Activated T-helper 2 cell treated with anti-CD3 and anti-CD28 coated beads, Interferon-gamma antibody, Interleukin-2, Interleukin-4, amounts not matched to agents 10 μg/mL and 5 μg/mL and 100 μg/mL, durations not matched to agents 14 hours and 24 hours and 36 hours (primary cell): ENCODE measurements at regions not wholly inside any gene's neighbourhood (a gene's known extent, or its start where the extent isn't known, plus 50 kb on each side); places are given as distances from the start of the nearest gene placed in this dataset.
"Not testable (repeated sequence)": the region's sequence is repeated elsewhere in the genome, so short reads cannot be mapped to it uniquely, and the experiment has no call there.

Source experiments
- DNase-seq: peaks from one replicate; pipeline ENCODE4 v3.0.0; 2021; ENCODE audit warnings: low spot score
- H3K27ac Mint-ChIP-seq: one replicate; pipeline ENCODE4 v1.8.0; 2021; ENCODE audit warnings: mixed read lengths
- H3K27me3 Mint-ChIP-seq: one replicate; pipeline ENCODE4 v1.8.0; 2021; ENCODE audit warnings: low read depth, mixed read lengths
- H3K36me3 Mint-ChIP-seq: one replicate; pipeline ENCODE4 v1.8.0; 2021; ENCODE audit warnings: low read depth, mixed read lengths
- H3K4me1 Mint-ChIP-seq: one replicate; pipeline ENCODE4 v1.8.0; 2021; ENCODE audit warnings: low read depth, mixed read lengths
- H3K4me3 Mint-ChIP-seq: one replicate; pipeline ENCODE4 v1.8.0; 2021; ENCODE audit warnings: low read depth, mild to moderate bottlenecking, moderate library complexity, mixed read lengths
- H3K9me3 Mint-ChIP-seq: one replicate; pipeline ENCODE4 v1.8.0; 2021; ENCODE audit warnings: mixed read lengths
- intact Hi-C: fragments of 100-400 bp; cut with micrococcal nuclease; formaldehyde crosslinking; loops from one replicate; pipeline ENCODE4 v1.15.1; 2023

GRCh38 chr10:90119631-90120280 is 418.4 kb downstream of the KIF20B start:
- intact Hi-C loops, H3K36me3 Mint-ChIP-seq, H3K4me3 Mint-ChIP-seq, DNase-seq, H3K27me3 Mint-ChIP-seq, H3K27ac Mint-ChIP-seq, H3K4me1 Mint-ChIP-seq, H3K9me3 Mint-ChIP-seq: not testable (repeated sequence)

DNA sequence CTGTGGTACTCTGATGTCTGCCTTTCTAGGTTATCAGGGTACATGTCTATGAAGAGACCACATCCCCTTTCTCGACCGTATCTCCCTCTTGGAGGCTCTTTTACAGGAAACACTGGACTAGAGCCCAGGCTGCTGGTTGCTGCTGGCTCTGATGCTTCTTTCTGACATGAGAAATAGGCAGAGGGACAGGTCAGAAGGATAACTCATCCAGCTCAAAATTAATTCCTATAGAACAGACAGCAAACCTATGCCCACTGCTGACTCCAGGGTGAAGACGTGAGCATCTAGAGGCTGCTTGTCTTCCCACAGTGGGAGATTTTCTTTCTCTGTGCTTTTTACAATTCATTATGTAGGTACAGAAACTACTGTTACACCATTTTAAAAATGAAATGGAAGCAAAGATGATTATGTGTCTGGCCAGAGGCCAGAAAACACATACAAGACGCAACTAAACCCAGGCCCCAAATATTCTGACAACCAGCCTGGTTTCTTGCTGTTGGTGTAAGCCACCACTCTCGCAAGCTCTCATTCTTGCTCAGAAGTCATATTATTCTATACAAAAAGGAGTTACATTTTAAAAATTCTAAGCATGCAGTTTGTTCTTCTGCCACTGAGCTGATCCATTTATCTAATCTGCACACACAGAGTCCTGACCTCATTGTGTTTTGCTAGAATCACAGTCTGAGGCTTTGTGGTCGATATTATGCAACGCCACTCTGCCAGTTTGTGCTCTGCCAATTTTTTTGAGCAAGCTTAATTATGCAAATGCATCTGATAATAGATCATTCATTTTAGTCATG is 424.3 kb downstream of the KIF20B start:
- intact Hi-C loops: no loop called here
- no peaks in the 10 kb centered on the region for H3K36me3 Mint-ChIP-seq
- no peak overlapping the region for H3K4me3 Mint-ChIP-seq
- H3K27ac Mint-ChIP-seq: no peak overlapping the region
- no peak for DNase-seq
- no peaks in the 10 kb centered on the region for H3K27me3 Mint-ChIP-seq
- no peaks in the 10 kb centered on the region for H3K9me3 Mint-ChIP-seq
- no peaks in the 10 kb centered on the region for H3K4me1 Mint-ChIP-seq

DNA sequence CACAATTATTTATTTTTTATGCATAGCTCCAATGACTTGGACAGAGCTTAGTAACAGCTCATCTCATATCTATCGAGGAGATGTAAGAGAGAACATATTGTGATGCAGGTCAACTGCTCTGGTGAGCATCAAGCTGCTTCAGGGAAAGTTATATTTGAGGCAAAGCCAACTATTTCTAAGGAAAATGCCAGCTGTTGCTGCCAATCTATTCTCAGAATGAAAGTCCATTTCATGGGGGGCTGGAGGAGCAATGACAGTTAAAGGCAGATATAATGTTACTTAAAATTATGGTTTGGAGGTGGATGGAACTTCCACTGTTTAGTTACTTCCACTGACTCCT is 424.8 kb downstream of the KIF20B start:
- DNase-seq: no peak
- peaks cover under 1% of the 10 kb centered on the region for H3K9me3 Mint-ChIP-seq
- H3K4me3 Mint-ChIP-seq: no peak overlapping the region
- no peak overlapping the region for H3K27ac Mint-ChIP-seq
- H3K4me1 Mint-ChIP-seq: no peaks in the 10 kb centered on the region
- intact Hi-C loops: no loop called here
- no peaks in the 10 kb centered on the region for H3K36me3 Mint-ChIP-seq
- H3K27me3 Mint-ChIP-seq: no peaks in the 10 kb centered on the region

- H3K4me3 Mint-ChIP-seq: no peak overlapping the region
- H3K9me3 Mint-ChIP-seq: peaks cover 17% of the 10 kb centered on the region
- DNase-seq: no peak
- H3K36me3 Mint-ChIP-seq: no peaks in the 10 kb centered on the region
- H3K27ac Mint-ChIP-seq: no peak overlapping the region
- intact Hi-C loops: no loop called here
- no peaks in the 10 kb centered on the region for H3K27me3 Mint-ChIP-seq
- no peaks in the 10 kb centered on the region for H3K4me1 Mint-ChIP-seq
Measured at GRCh38 chr10:90130321-90131086, 429.1 kb downstream of the KIF20B start.

- intact Hi-C loops: no loop called here
- H3K9me3 Mint-ChIP-seq: peaks cover 44% of the 10 kb centered on the region
Measured at GRCh38 chr10:90133606-90134005, 432.2 kb downstream of the KIF20B start.

DNA sequence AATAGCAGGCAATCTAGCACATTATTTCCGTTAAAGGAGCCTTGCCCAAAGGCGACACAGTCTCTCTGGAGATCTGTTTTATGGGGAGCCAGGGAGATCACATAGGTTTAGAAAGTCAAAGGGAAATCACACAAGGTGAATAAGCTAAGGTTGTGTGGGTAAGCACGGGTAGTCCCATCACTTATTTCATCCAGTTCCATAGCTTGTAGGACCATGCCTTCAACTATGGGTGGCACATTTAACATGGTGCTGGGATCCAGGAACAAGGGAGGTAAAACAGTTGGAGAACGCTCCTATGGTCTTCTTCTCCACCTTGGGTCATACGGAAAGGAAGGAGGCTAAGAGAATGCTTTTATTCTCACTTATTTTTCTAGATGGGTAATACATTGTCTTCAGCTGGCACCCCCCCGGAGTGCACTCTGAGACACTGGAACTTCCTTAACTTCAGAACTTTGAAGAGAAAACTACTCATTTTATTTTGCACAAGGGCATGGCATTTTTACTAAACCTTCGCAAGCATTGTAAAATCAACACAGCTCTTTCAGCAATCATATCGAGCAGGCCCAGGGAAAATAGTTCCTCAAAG is 435.4 kb downstream of the KIF20B start:
- no peak for DNase-seq
- Mint-ChIP-seq H3K27me3 (no peaks in the 10 kb centered on the region), H3K36me3 (no peaks in the 10 kb centered on the region), H3K4me1 (no peaks in the 10 kb centered on the region), H3K9me3 (peaks cover 45% of the 10 kb centered on the region), H3K4me3 (no peak overlapping the region), H3K27ac (no peak overlapping the region)
- intact Hi-C loops: loop anchor here (5.0 kb wide), 1 partner anchor 345 kb away; no protein-coding TSS in a partner anchor

More at GRCh38 chr10:90133606-90134005, 432.2 kb downstream of the KIF20B start:
- Mint-ChIP-seq H3K4me3 (no peak overlapping the region), H3K27me3 (no peaks in the 10 kb centered on the region), H3K4me1 (no peaks in the 10 kb centered on the region), H3K27ac (no peak overlapping the region), H3K36me3 (no peaks in the 10 kb centered on the region)
- DNase-seq: no peak

DNA sequence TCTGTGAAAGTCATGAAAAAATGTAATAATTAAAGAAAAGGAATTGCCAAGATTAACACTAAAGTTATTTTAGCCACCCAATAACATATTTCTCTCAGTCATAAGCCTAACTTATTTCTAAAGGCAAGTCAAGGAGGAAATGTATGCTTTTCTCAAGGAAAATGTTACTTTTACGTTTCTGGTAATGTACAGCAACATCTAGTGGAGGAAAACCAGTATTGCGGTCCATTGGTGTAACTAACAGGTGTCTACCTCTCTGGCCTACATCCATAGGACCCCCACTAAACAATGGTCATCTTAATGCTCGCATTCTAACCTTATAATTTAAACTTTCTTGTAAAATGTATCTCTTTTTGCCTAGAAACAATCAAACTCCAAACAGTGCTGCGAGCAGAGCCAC is 437.5 kb downstream of the KIF20B start:
- Mint-ChIP-seq H3K36me3 (no peaks in the 10 kb centered on the region), H3K4me1 (no peaks in the 10 kb centered on the region), H3K27me3 (no peaks in the 10 kb centered on the region), H3K27ac (no peak overlapping the region), H3K4me3 (no peak overlapping the region), H3K9me3 (peaks cover 42% of the 10 kb centered on the region)
- intact Hi-C loops: loop anchor here (5.0 kb wide), 1 partner anchor 347 kb away; no protein-coding TSS in a partner anchor
- DNase-seq: no peak

- no peak for DNase-seq
- intact Hi-C loops: no loop called here
- Mint-ChIP-seq H3K27me3 (no peaks in the 10 kb centered on the region), H3K27ac (no peak overlapping the region), H3K4me3 (no peak overlapping the region), H3K9me3 (peaks cover 20% of the 10 kb centered on the region), H3K36me3 (no peaks in the 10 kb centered on the region), H3K4me1 (no peaks in the 10 kb centered on the region)
Measured at GRCh38 chr10:90141791-90142190, 440.4 kb downstream of the KIF20B start.

- Mint-ChIP-seq H3K36me3 (no peaks in the 10 kb centered on the region), H3K9me3 (peaks cover 5% of the 10 kb centered on the region), H3K27me3 (no peaks in the 10 kb centered on the region), H3K4me1 (no peaks in the 10 kb centered on the region), H3K27ac (no peak overlapping the region), H3K4me3 (no peak overlapping the region)
- no peak for DNase-seq
- intact Hi-C loops: no loop called here
Measured at GRCh38 chr10:90143937-90144336, 442.5 kb downstream of the KIF20B start.

GRCh38 chr10:90148116-90148855 is 446.9 kb downstream of the KIF20B start:
- H3K36me3 Mint-ChIP-seq: no peaks in the 10 kb centered on the region
- H3K4me3 Mint-ChIP-seq: no peak overlapping the region
- no peak for DNase-seq
- no peaks in the 10 kb centered on the region for H3K27me3 Mint-ChIP-seq
- no peaks in the 10 kb centered on the region for H3K9me3 Mint-ChIP-seq
- H3K4me1 Mint-ChIP-seq: no peaks in the 10 kb centered on the region
- H3K27ac Mint-ChIP-seq: no peak overlapping the region
- intact Hi-C loops: no loop called here

- no peaks in the 10 kb centered on the region for H3K4me1 Mint-ChIP-seq
- intact Hi-C loops: no loop called here
- H3K36me3 Mint-ChIP-seq: no peaks in the 10 kb centered on the region
- H3K9me3 Mint-ChIP-seq: no peaks in the 10 kb centered on the region
- no peaks in the 10 kb centered on the region for H3K27me3 Mint-ChIP-seq
- no peak for DNase-seq
- no peak overlapping the region for H3K27ac Mint-ChIP-seq
- H3K4me3 Mint-ChIP-seq: no peak overlapping the region
Measured at GRCh38 chr10:90149563-90149962, 448.2 kb downstream of the KIF20B start.

DNA sequence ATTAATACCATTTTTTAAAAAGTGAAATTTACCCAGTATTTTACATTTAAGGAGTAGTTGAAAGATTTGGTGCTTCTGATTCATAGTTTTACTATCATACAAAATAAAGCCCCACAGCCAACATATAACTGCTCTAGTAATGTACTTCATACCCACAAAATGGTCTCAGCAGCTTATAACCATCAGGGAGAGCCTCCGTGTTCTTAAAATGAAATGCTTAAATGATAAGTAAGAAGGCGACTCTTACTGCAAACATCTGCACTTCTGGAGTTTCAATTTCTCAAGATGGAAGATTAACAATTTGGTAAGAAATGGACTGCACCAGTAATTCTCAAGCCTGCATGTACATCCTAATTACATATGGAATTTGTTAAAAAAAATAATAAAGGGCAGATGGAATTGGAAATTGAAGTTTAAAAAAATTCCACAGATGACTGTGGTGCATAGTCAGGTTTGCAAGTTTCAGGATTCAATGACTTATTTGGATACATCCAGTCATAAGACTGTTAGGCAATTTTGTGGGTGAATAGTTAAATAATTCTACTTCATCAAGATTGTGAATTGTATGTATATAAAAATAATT is 461.0 kb downstream of the KIF20B start:
- H3K4me3 Mint-ChIP-seq: no peak overlapping the region
- H3K27me3 Mint-ChIP-seq: no peaks in the 10 kb centered on the region
- no peaks in the 10 kb centered on the region for H3K9me3 Mint-ChIP-seq
- H3K27ac Mint-ChIP-seq: no peak overlapping the region
- no peaks in the 10 kb centered on the region for H3K4me1 Mint-ChIP-seq
- intact Hi-C loops: no loop called here
- H3K36me3 Mint-ChIP-seq: no peaks in the 10 kb centered on the region
- no peak for DNase-seq
